NCI-H128 (cell line): ENCODE measurements at regions not wholly inside any gene's neighbourhood (a gene's known extent, or its start where the extent isn't known, plus 50 kb on each side); places are given as distances from the start of the nearest gene placed in this dataset.
"Not testable (repeated sequence)": the region's sequence is repeated elsewhere in the genome, so short reads cannot be mapped to it uniquely, and the experiment has no call there.

Source experiments
- DNase-seq: peaks from one replicate; lab custom pipeline; 2025; ENCODE audit not compliant: unreplicated experiment; lab: John Stamatoyannopoulos, UW

DNA sequence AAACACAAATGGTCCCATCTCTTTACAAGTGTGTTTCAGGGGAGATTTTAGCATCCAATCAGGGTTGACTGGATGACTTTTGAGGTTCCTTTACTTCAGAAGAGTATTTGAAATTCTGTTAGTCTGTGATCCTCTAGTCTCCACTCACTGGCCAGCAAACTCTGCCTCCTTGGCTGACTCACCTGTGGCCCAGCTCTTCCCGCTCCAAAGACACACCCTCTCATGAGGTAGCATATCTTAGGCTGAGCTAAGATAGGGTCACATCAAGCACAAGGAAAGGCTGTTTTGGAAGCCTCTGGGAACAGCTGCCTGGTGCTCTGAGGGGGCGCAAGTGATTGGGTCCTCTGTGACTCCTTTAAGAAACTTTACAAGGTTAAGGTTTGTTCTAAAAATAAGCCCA, 102.3 kb upstream of the FGGY start:
- no peak for DNase-seq

GRCh38 chr1:59195151-59195550, 101.7 kb upstream of the FGGY start:
- no peak for DNase-seq

- DNase-seq: no peak
These were observed 98.3 kb upstream of the FGGY start for GRCh38 chr1:59198564-59198963.

DNA sequence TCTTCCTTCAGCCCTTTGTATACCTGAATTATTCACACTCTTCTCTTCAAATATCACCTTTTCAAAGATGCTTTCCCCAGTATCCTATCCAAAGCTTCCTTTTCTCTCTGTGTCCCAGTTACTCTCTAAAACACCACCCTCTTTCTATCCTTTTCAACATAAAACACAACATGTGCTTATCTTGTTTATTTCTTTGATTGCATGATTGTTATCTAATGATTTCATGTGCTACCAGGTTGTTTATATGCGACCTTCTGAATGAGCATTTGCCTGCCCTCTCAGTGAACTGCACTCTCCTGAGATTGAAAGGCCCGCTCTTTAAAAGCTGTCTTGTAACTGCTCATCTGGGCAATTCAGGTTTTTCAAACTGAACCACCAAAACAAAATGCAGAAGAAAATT, 97.7 kb upstream of the FGGY start:
- no peak for DNase-seq

GRCh38 chr1:59199719-59200376, 97.0 kb upstream of the FGGY start:
- DNase-seq: no peak

- no peak for DNase-seq
These were observed 95.6 kb upstream of the FGGY start for GRCh38 chr1:59201341-59201740.

- no peak for DNase-seq
These were observed 94.4 kb upstream of the FGGY start for GRCh38 chr1:59202455-59202854.

- DNase-seq: no peak
These were observed 92.9 kb upstream of the FGGY start for GRCh38 chr1:59204001-59204400.

DNA sequence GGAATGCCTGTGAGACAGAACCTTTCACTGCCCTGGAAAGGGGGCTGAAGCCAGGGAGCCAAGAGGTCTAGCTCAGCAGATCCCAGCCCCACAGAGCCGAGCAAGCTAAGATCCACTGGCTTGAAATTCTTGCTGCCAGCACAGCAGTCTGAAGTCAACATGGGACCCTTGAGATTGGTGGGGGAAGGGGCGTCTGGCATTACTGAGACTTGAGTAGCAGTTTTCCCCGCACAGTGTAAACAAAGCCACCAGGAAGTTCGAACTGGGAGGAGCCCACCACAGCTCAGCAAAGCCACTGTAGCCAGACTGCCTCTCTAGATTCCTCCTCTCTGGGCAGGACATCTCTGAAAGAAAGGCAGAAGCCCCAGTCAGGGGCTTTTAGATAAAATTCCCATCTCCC, 90.3 kb upstream of the FGGY start:
- DNase-seq: not testable (repeated sequence)

DNA sequence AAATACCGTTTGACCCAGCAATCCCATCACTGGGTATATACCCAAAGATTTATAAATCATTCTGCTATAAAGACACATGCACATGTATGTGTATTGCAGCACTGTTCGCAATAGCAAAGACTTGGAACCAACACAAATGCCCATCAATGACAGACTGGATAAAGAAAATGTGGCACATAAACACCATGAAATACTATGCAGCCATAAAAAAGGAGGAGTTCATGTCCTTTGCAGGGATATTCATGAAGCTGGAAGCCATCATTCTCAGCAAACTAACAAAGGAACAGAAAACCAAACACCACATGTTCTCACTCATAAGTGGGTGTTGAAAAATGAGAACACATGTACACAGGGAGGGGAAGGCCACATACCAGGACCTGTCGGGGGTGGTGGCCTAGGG, 86.5 kb upstream of the FGGY start:
- not testable (repeated sequence) for DNase-seq

GRCh38 chr1:59212706-59213105, 84.2 kb upstream of the FGGY start:
- DNase-seq: no peak

- DNase-seq: no peak
These were observed 82.4 kb upstream of the FGGY start for GRCh38 chr1:59214248-59215208.

DNA sequence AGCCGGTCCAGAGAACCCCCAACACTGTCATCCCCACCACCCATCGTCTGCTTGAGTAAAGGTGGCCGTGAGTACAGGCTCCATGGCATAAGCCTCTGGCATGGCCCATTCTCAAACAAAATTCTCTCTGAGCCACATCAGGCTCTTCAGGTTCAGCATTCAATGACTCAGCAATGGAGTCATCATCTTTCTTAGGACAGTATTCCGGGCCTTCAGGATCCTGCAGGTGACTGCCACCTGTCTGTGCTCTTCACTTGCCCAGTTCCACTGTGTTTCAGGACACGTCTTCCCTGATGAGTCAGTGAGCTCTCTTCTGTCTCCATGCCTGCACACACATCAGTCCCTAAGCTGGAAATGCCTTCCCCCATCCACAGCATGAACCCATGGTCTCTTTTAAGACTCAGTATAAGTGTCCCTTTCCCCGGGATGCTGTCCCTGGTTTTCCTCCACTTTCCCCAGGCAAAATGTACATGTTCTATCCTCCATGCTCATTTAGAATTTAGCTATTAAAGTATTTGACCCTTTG, 81.1 kb upstream of the FGGY start:
- DNase-seq: no peak

GRCh38 chr1:59217439-59217838, 79.5 kb upstream of the FGGY start:
- DNase-seq: not testable (repeated sequence)

DNA sequence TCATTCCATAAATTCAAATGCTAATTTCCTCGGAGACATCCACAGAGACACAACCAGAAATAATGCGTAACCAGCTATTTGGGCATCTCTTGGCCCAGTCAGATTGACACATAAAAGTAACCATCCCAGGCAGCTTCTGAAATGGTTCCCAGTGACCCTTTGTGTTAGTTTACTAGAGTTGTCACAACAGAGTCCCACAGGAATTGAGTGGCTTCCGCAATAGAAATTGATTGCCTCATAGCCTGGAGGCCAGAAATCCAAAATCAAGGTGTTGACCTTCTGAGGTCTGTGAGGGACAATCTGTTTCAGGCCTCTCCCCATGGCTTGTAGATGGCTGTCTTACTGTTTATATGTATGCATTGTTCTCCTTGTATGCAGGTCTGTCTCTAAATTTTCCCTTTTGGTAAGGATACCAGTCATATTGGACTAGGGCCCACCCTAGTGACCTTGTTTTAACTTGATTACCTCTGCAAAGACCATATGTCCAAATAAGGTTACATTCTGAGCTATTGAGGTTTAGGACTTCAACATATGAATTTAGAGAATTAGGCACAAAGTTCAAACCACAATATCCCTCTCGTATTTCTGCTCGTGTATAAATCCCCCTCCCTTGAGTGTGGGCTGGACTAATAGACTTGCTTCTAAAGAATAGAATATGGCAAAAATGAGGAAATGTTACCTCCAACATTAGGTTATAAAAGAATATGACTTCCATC, 78.2 kb upstream of the FGGY start:
- no peak for DNase-seq

DNA sequence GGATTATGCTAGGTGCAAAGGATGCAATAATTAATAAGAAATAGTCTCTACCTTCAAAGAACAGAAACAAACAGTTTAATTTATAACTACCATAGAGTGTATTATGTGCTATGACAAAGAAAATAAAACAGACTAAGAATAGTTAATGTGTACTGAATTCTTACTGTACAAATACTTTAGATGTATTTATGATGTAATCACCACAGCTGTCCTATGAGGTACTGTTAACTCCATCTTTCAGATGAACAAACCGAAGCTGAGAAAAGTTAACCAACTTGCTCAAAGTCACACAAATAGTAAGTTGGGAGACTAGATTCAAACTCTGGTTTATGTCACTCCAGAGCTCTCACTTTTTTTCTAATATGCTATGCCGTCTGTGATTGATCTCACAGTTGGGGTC, 77.0 kb upstream of the FGGY start:
- no peak for DNase-seq

DNA sequence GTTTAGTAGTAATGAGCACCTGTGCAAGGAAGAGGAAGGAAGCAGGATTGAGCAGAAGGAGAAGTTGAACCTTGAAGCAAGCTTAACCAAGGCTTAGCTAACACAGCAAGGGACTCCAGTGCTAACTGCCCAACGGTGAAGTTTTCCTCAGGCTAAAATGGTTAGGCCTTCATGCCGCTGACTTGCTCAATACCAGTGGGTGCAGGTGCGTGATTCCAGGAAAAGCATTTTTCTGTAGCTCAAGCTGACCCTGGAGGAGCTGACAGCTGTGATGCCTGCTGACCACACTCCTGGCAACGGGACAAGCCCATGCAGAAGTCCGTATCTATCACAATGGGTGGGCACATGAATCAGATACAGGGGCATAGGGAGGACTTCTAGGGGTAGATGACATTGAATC, 76.5 kb upstream of the FGGY start:
- no peak for DNase-seq

GRCh38 chr1:59223198-59223597, 73.7 kb upstream of the FGGY start:
- DNase-seq: no peak

DNA sequence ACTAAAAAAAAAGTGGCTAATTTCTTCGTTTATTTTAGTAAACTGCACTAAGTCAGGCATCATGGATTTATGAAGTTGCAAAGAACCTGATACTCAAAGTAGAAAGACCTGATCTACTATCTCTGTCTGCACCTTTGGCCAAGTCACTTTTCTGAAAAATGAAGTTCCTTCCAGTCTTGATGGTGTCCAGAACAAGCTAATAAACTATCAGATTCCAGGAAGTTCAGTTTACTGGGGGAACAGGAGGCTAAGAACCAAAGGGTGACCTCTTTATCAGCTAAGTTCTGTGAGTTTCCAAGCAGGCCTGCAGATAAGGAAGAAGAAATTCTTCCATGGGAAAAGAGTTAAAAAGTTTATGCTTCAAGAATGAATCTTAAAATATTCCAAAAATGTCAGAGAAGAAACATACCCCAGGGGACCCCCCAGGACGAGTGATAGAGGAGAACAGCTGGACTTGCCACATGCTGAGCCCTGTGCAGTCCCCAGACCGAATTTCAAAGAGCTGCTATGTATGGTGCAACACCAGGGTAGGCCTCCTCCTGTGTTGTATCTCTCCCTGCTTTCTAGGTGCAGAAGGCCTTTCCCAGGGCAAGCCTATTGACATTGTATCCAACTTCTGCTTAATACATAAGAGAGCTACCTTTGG, 72.8 kb upstream of the FGGY start:
- no peak for DNase-seq

GRCh38 chr1:59225594-59226316, 71.1 kb upstream of the FGGY start:
- no peak for DNase-seq
